HCT116 (cell line): ENCODE measurements at regions not wholly inside any gene's neighbourhood (a gene's known extent, or its start where the extent isn't known, plus 50 kb on each side); places are given as distances from the start of the nearest gene placed in this dataset.

ENCODE experiments used
- ATAC-seq: fragments of 200-7000 bp; cut with Tn5 transposase; 2 replicates; pipeline ENCODE4 v1.9.1; 2020; ENCODE audit warnings: mild to moderate bottlenecking, moderate library complexity
- BruUV-seq: library from RNA; stranded (reverse); fragments of 400-500 nt; replicated peaks from 2 replicates; lab custom pipeline; 2021; lab: Mats Ljungman, UMichigan
- CTCF ChIA-PET: fragments of 300-600 bp; sonication (Branson Sonifier 250); formaldehyde crosslinking; loops from one replicate; lab custom pipeline; 2021; ENCODE audit warnings: antibody characterized with exemption; lab: Charles Lee
- POLR2A ChIA-PET: fragments of 300-600, 350-600 bp; sonication (Branson Sonifier 250); formaldehyde crosslinking; loops from one replicate; lab custom pipeline; 2021; ENCODE audit warnings: antibody characterized with exemption; lab: Charles Lee
- RAD21 ChIA-PET, 2 experiments: fragments of 300-600 bp; sonication (Branson Sonifier 250); formaldehyde crosslinking; loops; one replicate each; lab custom pipeline; 2023; ENCODE audit warnings: low total read pairs in 2 of 2; ENCODE audit not compliant: uncharacterized antibody in 2 of 2, unreplicated experiment in 2 of 2, low non-redundant PET in 1 of 2; lab: Charles Lee
- DNase-seq: peaks from one replicate; pipeline ENCODE4 v3.0.0-alpha.2; 2010; ENCODE audit warnings: low read depth, low spot score
- H2AFZ ChIP-seq: fragments of 200-600 bp; shearing (Covaris generic), sonication (generic); 2 replicates; pipeline ENCODE4 v1.6.1; 2017; ENCODE audit warnings: low read depth, mixed run types, mixed read lengths, antibody characterized with exemption, low read length; ENCODE audit not compliant: poor library complexity, severe bottlenecking
- H3K27ac ChIP-seq: 2 replicates; pipeline ENCODE4 v1.5.1; 2012; ENCODE audit warnings: low read depth, low read length
- H3K27me3 ChIP-seq: fragments of 200-600 bp; sonication (generic); 2 replicates; pipeline ENCODE4 v1.6.1; 2016; ENCODE audit warnings: mixed run types, low read length, mixed read lengths; ENCODE audit not compliant: insufficient read depth
- H3K36me3 ChIP-seq, 2 experiments: fragments of 200-500 bp in 1 of 2; fragments of 200-600 bp in 1 of 2; sonication (Bioruptor generic) in 1 of 2; sonication (generic) in 1 of 2; 2 replicates each; pipeline versions ENCODE4 v1.5.1 to v1.6.1; 2014 to 2016; ENCODE audit warnings: low read length in 2 of 2, inconsistent platforms in 1 of 2, mixed read lengths in 1 of 2, mixed run types in 1 of 2; ENCODE audit not compliant: insufficient read depth in 2 of 2, control insufficient read depth in 1 of 2
- H3K4me1 ChIP-seq, 2 experiments: fragments of 200-600 bp in 1 of 2; sonication (generic) in 1 of 2; 2 replicates each; pipeline versions ENCODE4 v1.5.1 to v1.6.1; 2012 to 2017; ENCODE audit warnings: low read length in 2 of 2, inconsistent platforms in 1 of 2, mild to moderate bottlenecking in 1 of 2, mixed read lengths in 1 of 2, mixed run types in 1 of 2, moderate library complexity in 1 of 2; ENCODE audit not compliant: insufficient read depth in 2 of 2, control insufficient read depth in 1 of 2
- H3K4me2 ChIP-seq: fragments of 200-600 bp; sonication (generic); 2 replicates; pipeline ENCODE4 v1.6.1; 2017; ENCODE audit warnings: mixed run types, low read length, mixed read lengths
- H3K4me3 ChIP-seq, 2 experiments: fragments of 200-600 bp in 1 of 2; sonication (generic) in 1 of 2; replicated peaks in 1 of 2; 2 replicates each; pipeline ENCODE4 v1.5.1; 2011 to 2016; ENCODE audit warnings: low read length in 2 of 2, control low read depth in 1 of 2, low read depth in 1 of 2, mild to moderate bottlenecking in 1 of 2, mixed read lengths in 1 of 2, mixed run types in 1 of 2
- H3K79me2 ChIP-seq: fragments of 200-600 bp; sonication (generic); 2 replicates; pipeline ENCODE4 v1.6.1; 2017; ENCODE audit warnings: mild to moderate bottlenecking, mixed run types, low read length, moderate library complexity, mixed read lengths; ENCODE audit not compliant: insufficient read depth
- H3K9ac ChIP-seq: fragments of 200-600 bp; sonication (generic); 2 replicates; pipeline ENCODE4 v1.6.1; 2016; ENCODE audit warnings: low read length, mixed read lengths
- H3K9me2 ChIP-seq: fragments of 200-600 bp; sonication (generic), shearing (Covaris generic); 2 replicates; pipeline ENCODE4 v1.6.1; 2017; ENCODE audit warnings: mixed run types, mild to moderate bottlenecking, moderate library complexity; ENCODE audit not compliant: insufficient read depth
- H3K9me3 ChIP-seq, 2 experiments: fragments of 200-500 bp in 1 of 2; fragments of 200-600 bp in 1 of 2; sonication (Bioruptor generic) in 1 of 2; sonication (generic) in 1 of 2; 2 replicates each; pipeline ENCODE4 v1.6.1; 2014 to 2017; ENCODE audit warnings: low read length in 2 of 2, mixed read lengths in 2 of 2, inconsistent platforms in 1 of 2, low read depth in 1 of 2, mild to moderate bottlenecking in 1 of 2, mixed run types in 1 of 2, moderate library complexity in 1 of 2; ENCODE audit not compliant: control insufficient read depth in 1 of 2, insufficient read depth in 1 of 2
- H4K20me1 ChIP-seq: fragments of 200-600 bp; sonication (generic), shearing (Covaris generic); 2 replicates; pipeline ENCODE4 v1.6.1; 2017; ENCODE audit warnings: mixed run types, mild to moderate bottlenecking, moderate library complexity; ENCODE audit not compliant: insufficient read depth
- CBX3 ChIP-seq: IDR thresholded peaks from 2 replicates; pipeline ENCODE4 v1.6.1; 2012; ENCODE audit warnings: low read depth
- CEBPB ChIP-seq: IDR thresholded peaks from 2 replicates; pipeline ENCODE4 v1.6.1; 2012; ENCODE audit warnings: low read depth
- EGR1 ChIP-seq: IDR thresholded peaks from 2 replicates; pipeline ENCODE4 v1.6.1; 2012; ENCODE audit warnings: low read depth
- ELF1 ChIP-seq: IDR thresholded peaks from 2 replicates; pipeline ENCODE4 v1.6.1; 2012; ENCODE audit warnings: low read depth, borderline replicate concordance
- EZH2 ChIP-seq: fragments of 200-600 bp; sonication (generic); IDR thresholded peaks from 2 replicates; pipeline ENCODE4 v1.6.1; 2017; ENCODE audit warnings: antibody characterized with exemption, mixed run types
- FOSL1 ChIP-seq: IDR thresholded peaks from 2 replicates; pipeline ENCODE4 v1.6.1; 2012; ENCODE audit warnings: low read depth
- JUND ChIP-seq: IDR thresholded peaks from 2 replicates; pipeline ENCODE4 v1.6.1; 2012
- MAX ChIP-seq: IDR thresholded peaks from 2 replicates; pipeline ENCODE4 v1.6.1; 2012
- POLR2A ChIP-seq: IDR thresholded peaks from 2 replicates; pipeline ENCODE4 v1.7.0; 2011; ENCODE audit warnings: borderline replicate concordance; ENCODE audit not compliant: insufficient read depth, insufficient read length; ENCODE audit errors: extremely low read depth
- POLR2AphosphoS5 ChIP-seq: IDR thresholded peaks from 2 replicates; pipeline ENCODE4 v1.6.1; 2011; ENCODE audit warnings: mild to moderate bottlenecking, low read depth, low read length, moderate library complexity
- RAD21 ChIP-seq: IDR thresholded peaks from 2 replicates; pipeline ENCODE4 v1.6.1; 2012; ENCODE audit warnings: low read depth, mild to moderate bottlenecking
- REST ChIP-seq: IDR thresholded peaks from 2 replicates; pipeline ENCODE4 v1.6.1; 2012; ENCODE audit warnings: low read depth
- SIN3A ChIP-seq: IDR thresholded peaks from 2 replicates; pipeline ENCODE4 v1.6.1; 2012; ENCODE audit warnings: low read depth
- SP1 ChIP-seq: IDR thresholded peaks from 2 replicates; pipeline ENCODE4 v1.6.1; 2012; ENCODE audit warnings: low read depth
- TCF7L2 ChIP-seq: IDR thresholded peaks from 2 replicates; pipeline ENCODE4 v1.7.0; 2011; ENCODE audit warnings: borderline replicate concordance, inconsistent platforms; ENCODE audit not compliant: insufficient read depth, insufficient read length; ENCODE audit errors: extremely low read depth
- YY1 ChIP-seq: IDR thresholded peaks from 2 replicates; pipeline ENCODE4 v1.6.1; 2011; ENCODE audit warnings: low read length, low read depth, moderate library complexity, mild to moderate bottlenecking; ENCODE audit not compliant: insufficient replicate concordance; ENCODE audit errors: extremely low read depth
- ZBTB33 ChIP-seq: IDR thresholded peaks from 2 replicates; pipeline ENCODE4 v1.6.1; 2011; ENCODE audit warnings: mild to moderate bottlenecking, low read length, moderate library complexity; ENCODE audit not compliant: insufficient replicate concordance; ENCODE audit errors: extremely low read depth
- ZFX ChIP-seq: fragments of 450-650 bp; IDR thresholded peaks from 2 replicates; pipeline ENCODE4 v1.6.1; 2017
- ZNF274 ChIP-seq: fragments of 200-500 bp; sonication (Bioruptor generic); IDR thresholded peaks from 2 replicates; pipeline ENCODE4 v1.6.1; 2014; ENCODE audit warnings: mild to moderate bottlenecking, low read depth, low read length, inconsistent platforms
- intact Hi-C: fragments of 100-400 bp; cut with micrococcal nuclease; formaldehyde crosslinking; loops from 2 replicates; pipeline ENCODE4 v1.10.0; 2022
- TF ChIP-seq, protein P1 (sequence below), 3 experiments: fragments of 200-600 bp in 1 of 3; sonication (generic) in 1 of 3; IDR thresholded peaks in 2 of 3; conservative IDR thresholded peaks in 1 of 3; 2 replicates each; pipeline ENCODE4 v1.5.1; 2012 to 2017; ENCODE audit warnings: low read depth in 2 of 3, low read length in 2 of 3, antibody characterized with exemption in 1 of 3, borderline replicate concordance in 1 of 3, control low read depth in 1 of 3, mild to moderate bottlenecking in 1 of 3, mixed read lengths in 1 of 3, mixed run types in 1 of 3, moderate library complexity in 1 of 3; ENCODE audit not compliant: insufficient read depth in 1 of 3

DNA sequence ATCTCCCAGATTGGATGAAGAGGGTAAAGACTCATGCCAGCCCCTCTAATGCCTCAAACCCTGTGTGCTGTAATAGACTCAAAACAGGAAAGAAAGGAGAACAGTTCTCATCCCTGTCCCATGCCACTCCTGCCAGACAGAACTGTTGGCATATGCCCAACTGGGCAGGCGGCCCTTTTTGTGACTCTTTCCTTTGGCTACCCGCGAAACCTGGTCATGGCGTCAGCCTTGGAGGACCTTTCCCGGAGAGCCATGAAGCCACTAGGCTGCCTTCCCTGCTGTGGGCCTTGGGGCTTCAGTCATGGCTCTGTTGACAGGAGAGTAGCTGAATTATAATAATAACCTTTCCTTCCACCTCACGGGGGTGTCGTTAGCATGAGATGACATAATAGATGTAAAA, 75.9 kb upstream of the SEMA6A start:
- no peaks in the 10 kb centered on the region for H4K20me1 ChIP-seq
- BruUV-seq: no TSS peak
- TF ChIP-seq SIN3A: no peak
- no peak for TF ChIP-seq POLR2AphosphoS5
- TF ChIP-seq MAX: no peak
- no peak for TF ChIP-seq EZH2
- no peak for TF ChIP-seq RAD21
- TF ChIP-seq ZFX: no peak
- no peak for TF ChIP-seq TCF7L2
- no peak for TF ChIP-seq FOSL1
- no peak for TF ChIP-seq SP1
- TF ChIP-seq, protein P1, sequence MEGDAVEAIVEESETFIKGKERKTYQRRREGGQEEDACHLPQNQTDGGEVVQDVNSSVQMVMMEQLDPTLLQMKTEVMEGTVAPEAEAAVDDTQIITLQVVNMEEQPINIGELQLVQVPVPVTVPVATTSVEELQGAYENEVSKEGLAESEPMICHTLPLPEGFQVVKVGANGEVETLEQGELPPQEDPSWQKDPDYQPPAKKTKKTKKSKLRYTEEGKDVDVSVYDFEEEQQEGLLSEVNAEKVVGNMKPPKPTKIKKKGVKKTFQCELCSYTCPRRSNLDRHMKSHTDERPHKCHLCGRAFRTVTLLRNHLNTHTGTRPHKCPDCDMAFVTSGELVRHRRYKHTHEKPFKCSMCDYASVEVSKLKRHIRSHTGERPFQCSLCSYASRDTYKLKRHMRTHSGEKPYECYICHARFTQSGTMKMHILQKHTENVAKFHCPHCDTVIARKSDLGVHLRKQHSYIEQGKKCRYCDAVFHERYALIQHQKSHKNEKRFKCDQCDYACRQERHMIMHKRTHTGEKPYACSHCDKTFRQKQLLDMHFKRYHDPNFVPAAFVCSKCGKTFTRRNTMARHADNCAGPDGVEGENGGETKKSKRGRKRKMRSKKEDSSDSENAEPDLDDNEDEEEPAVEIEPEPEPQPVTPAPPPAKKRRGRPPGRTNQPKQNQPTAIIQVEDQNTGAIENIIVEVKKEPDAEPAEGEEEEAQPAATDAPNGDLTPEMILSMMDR (IDR thresholded peaks at IDR 0.05 in 2 of 3, conservative IDR thresholded peaks at IDR 0.05 in 1 of 3; ENCODE audit: borderline replicate concordance in 1 of 3, insufficient read depth in 1 of 3, low read depth in 2 of 3, low read length in 2 of 3): no peak
- no peak for TF ChIP-seq JUND
- TF ChIP-seq EGR1: no peak
- no peak for TF ChIP-seq POLR2A
- no peak for TF ChIP-seq REST
- TF ChIP-seq ELF1: no peak
- TF ChIP-seq CEBPB: no peak
- TF ChIP-seq ZBTB33: no peak
- TF ChIP-seq ZNF274: no peak
- no peak for TF ChIP-seq YY1
- no peak for TF ChIP-seq CBX3
- RAD21 ChIA-PET: no interaction called here
- H3K9ac ChIP-seq: no peak overlapping the region
- ATAC-seq (no peak), DNase-seq (no peak)
- H3K4me3 ChIP-seq: no peak overlapping the region
- no peaks in the 10 kb centered on the region for H3K9me2 ChIP-seq
- no peak overlapping the region for H3K4me2 ChIP-seq
- no peaks in the 10 kb centered on the region for H3K9me3 ChIP-seq
- intact Hi-C loops: no loop called here
- H3K4me1 ChIP-seq: peaks cover 7 to 15% of the 10 kb centered on the region in 2 experiments; a peak in 3 of 4 replicates
- no peak overlapping the region for H3K27ac ChIP-seq
- no peaks in the 10 kb centered on the region for H3K36me3 ChIP-seq
- CTCF ChIA-PET: no interaction called here
- no peaks in the 10 kb centered on the region for H3K27me3 ChIP-seq
- H2AFZ ChIP-seq: no peak overlapping the region
- no peaks in the 10 kb centered on the region for H3K79me2 ChIP-seq
- POLR2A ChIA-PET: no interaction called here
